HEK293 (cell line): ENCODE measurements at regions not wholly inside any gene's neighbourhood (a gene's known extent, or its start where the extent isn't known, plus 50 kb on each side); places are given as distances from the start of the nearest gene placed in this dataset.

ENCODE experiments used
- KLF10 ChIP-seq: fragments of 450-650 bp; IDR thresholded peaks from 2 replicates; pipeline ENCODE4 v1.5.1; 2018; ENCODE audit warnings: missing biosample characterization, mild to moderate bottlenecking, missing genetic modification characterization
- ZNF175 ChIP-seq: fragments of 450-650 bp; formaldehyde crosslinking; IDR thresholded peaks from 2 replicates; pipeline ENCODE4 v1.5.1; 2016; ENCODE audit warnings: missing biosample characterization, missing genetic modification characterization
- ZNF394 ChIP-seq: fragments of 450-650 bp; formaldehyde crosslinking; IDR thresholded peaks from 2 replicates; pipeline ENCODE4 v1.5.1; 2016; ENCODE audit warnings: missing biosample characterization, missing genetic modification characterization, mild to moderate bottlenecking, moderate library complexity, borderline replicate concordance
- ZNF518A ChIP-seq: fragments of 450-650 bp; formaldehyde crosslinking; conservative IDR thresholded peaks from 2 replicates; pipeline ENCODE4 v1.5.1; 2016; ENCODE audit warnings: low read depth, missing biosample characterization, missing genetic modification characterization
- TF ChIP-seq, protein P1 (sequence below): fragments of 450-650 bp; formaldehyde crosslinking; IDR thresholded peaks from 2 replicates; pipeline ENCODE4 v1.5.1; 2016; ENCODE audit warnings: missing biosample characterization, missing genetic modification characterization

DNA sequence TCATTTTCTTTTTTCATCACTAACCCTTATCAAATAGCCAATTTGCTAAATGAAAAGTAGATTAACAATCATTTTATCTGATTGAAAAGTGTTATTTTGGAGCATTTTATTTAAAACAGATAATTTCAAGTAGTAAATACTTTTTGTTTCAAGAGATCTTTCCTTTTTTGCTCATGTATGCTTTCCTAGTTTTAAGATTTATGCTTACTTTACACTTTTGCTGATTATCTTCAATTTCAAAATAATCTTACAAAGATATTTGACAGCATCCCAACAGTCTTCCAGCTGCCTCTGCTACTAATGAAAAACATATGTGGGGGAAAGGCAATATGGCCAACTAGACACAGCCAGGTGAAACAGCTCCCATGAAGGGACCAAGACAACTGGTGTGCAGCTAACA lies 1027.3 kb upstream of the CDH9 start:
- TF ChIP-seq KLF10 (tag by site-specific recombination), result no peak
- TF ChIP-seq ZNF394 (tag by site-specific recombination), result no peak
- TF ChIP-seq ZNF175, result no peak
- TF ChIP-seq, protein P1, sequence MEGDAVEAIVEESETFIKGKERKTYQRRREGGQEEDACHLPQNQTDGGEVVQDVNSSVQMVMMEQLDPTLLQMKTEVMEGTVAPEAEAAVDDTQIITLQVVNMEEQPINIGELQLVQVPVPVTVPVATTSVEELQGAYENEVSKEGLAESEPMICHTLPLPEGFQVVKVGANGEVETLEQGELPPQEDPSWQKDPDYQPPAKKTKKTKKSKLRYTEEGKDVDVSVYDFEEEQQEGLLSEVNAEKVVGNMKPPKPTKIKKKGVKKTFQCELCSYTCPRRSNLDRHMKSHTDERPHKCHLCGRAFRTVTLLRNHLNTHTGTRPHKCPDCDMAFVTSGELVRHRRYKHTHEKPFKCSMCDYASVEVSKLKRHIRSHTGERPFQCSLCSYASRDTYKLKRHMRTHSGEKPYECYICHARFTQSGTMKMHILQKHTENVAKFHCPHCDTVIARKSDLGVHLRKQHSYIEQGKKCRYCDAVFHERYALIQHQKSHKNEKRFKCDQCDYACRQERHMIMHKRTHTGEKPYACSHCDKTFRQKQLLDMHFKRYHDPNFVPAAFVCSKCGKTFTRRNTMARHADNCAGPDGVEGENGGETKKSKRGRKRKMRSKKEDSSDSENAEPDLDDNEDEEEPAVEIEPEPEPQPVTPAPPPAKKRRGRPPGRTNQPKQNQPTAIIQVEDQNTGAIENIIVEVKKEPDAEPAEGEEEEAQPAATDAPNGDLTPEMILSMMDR (tag by site-specific recombination), result no peak
- no peak for TF ChIP-seq ZNF518A
